ENCODE measurements at regions not wholly inside any gene's neighbourhood (a gene's known extent, or its start where the extent isn't known, plus 50 kb on each side); places are given as distances from the start of the nearest gene placed in this dataset.

GRCh38 chr1:214154596-214155292 lies 126.2 kb upstream of the SMYD2 start:
- no peak for DNase-seq (ENCODE audit: low spot score)
- POLR2A ChIA-PET = interaction anchor here (1.4 kb wide), 1 partner anchor 8 kb away, joined by 3 read pairs; no protein-coding TSS in a partner anchor

GRCh38 chr1:214155987-214156625 lies 124.9 kb upstream of the SMYD2 start:
- Histone ChIP-seq H3K27ac (ENCODE audit: low read depth, low read length, poor library complexity, severe bottlenecking) (no peak overlapping the region), H3K4me3 (ENCODE audit: low read depth, low read length, poor library complexity, severe bottlenecking) (no peak overlapping the region), H3K9me3 (ENCODE audit: low read length) (no peaks in the 10 kb centered on the region), H4K20me1 (ENCODE audit: insufficient read depth, low read length) (no peaks in the 10 kb centered on the region), H3K79me2 (ENCODE audit: insufficient read depth, low read depth, low read length) (no peaks in the 10 kb centered on the region), H2AFZ (ENCODE audit: low read length) (no peak overlapping the region), H3K36me3 (ENCODE audit: insufficient read depth, low read length) (no peaks in the 10 kb centered on the region), H3K4me2 (ENCODE audit: low read length) (no peak overlapping the region), H3K9me2 (ENCODE audit: insufficient read depth, low read length) (no peaks in the 10 kb centered on the region), H3K4me1 (ENCODE audit: insufficient read depth, low read length, poor library complexity, severe bottlenecking) (no peaks in the 10 kb centered on the region)
- no peak for TF ChIP-seq EZH2phosphoT487 (IDR thresholded peaks at IDR 0.05; ENCODE audit: borderline replicate concordance, low read depth, low read length)
- no peak for TF ChIP-seq CTCF (conservative IDR thresholded peaks at IDR 0.05; ENCODE audit: low read length)
- DNase-seq (ENCODE audit: low spot score) = no peak
- ChIA-PET POLR2A (interaction anchor here (0.8 to 1.4 kb wide), 4 partner anchors 9 to 36 kb away, joined by 3 to 4 read pairs (median 3); no protein-coding TSS in a partner anchor), CTCF (ENCODE audit: unreplicated experiment) (no interaction called here)
- BruUV-seq (replicated peaks) = no TSS peak
- intact Hi-C loops (cut with micrococcal nuclease; ENCODE audit: unreplicated experiment) = no loop called here

More at GRCh38 chr1:214154596-214155292, 126.2 kb upstream of the SMYD2 start:
- intact Hi-C loops (cut with micrococcal nuclease; ENCODE audit: unreplicated experiment) = no loop called here
- no peak overlapping the region for H3K4me3 ChIP-seq (ENCODE audit: low read depth, low read length, poor library complexity, severe bottlenecking)
- H2AFZ ChIP-seq (ENCODE audit: low read length) = no peak overlapping the region
- CTCF ChIA-PET (ENCODE audit: unreplicated experiment) = no interaction called here
- TF ChIP-seq EZH2phosphoT487 (IDR thresholded peaks at IDR 0.05; ENCODE audit: borderline replicate concordance, low read depth, low read length) = no peak
- no peak for TF ChIP-seq CTCF (conservative IDR thresholded peaks at IDR 0.05; ENCODE audit: low read length)
- no peaks in the 10 kb centered on the region for H3K36me3 ChIP-seq (ENCODE audit: insufficient read depth, low read length)
- no peaks in the 10 kb centered on the region for H3K79me2 ChIP-seq (ENCODE audit: insufficient read depth, low read depth, low read length)
- no peaks in the 10 kb centered on the region for H3K4me1 ChIP-seq (ENCODE audit: insufficient read depth, low read length, poor library complexity, severe bottlenecking)
- no peak overlapping the region for H3K4me2 ChIP-seq (ENCODE audit: low read length)
- H3K27ac ChIP-seq (ENCODE audit: low read depth, low read length, poor library complexity, severe bottlenecking) = no peak overlapping the region
- H4K20me1 ChIP-seq (ENCODE audit: insufficient read depth, low read length) = no peaks in the 10 kb centered on the region
- no TSS peak for BruUV-seq (replicated peaks)
- H3K9me3 ChIP-seq (ENCODE audit: low read length) = no peaks in the 10 kb centered on the region
- H3K9me2 ChIP-seq (ENCODE audit: insufficient read depth, low read length) = no peaks in the 10 kb centered on the region

GRCh38 chr1:214164173-214164572 lies 116.8 kb upstream of the SMYD2 start:
- Histone ChIP-seq H2AFZ (ENCODE audit: low read length) (no peak overlapping the region), H3K9me2 (ENCODE audit: insufficient read depth, low read length) (no peaks in the 10 kb centered on the region), H3K9me3 (ENCODE audit: low read length) (no peaks in the 10 kb centered on the region), H3K36me3 (ENCODE audit: insufficient read depth, low read length) (no peaks in the 10 kb centered on the region), H3K4me3 (ENCODE audit: low read depth, low read length, poor library complexity, severe bottlenecking) (no peak overlapping the region), H4K20me1 (ENCODE audit: insufficient read depth, low read length) (no peaks in the 10 kb centered on the region), H3K4me1 (ENCODE audit: insufficient read depth, low read length, poor library complexity, severe bottlenecking) (no peaks in the 10 kb centered on the region), H3K4me2 (ENCODE audit: low read length) (no peak overlapping the region), H3K79me2 (ENCODE audit: insufficient read depth, low read depth, low read length) (no peaks in the 10 kb centered on the region), H3K27ac (ENCODE audit: low read depth, low read length, poor library complexity, severe bottlenecking) (no peak overlapping the region)
- BruUV-seq (replicated peaks) = no TSS peak
- DNase-seq (ENCODE audit: low spot score) = no peak
- intact Hi-C loops (cut with micrococcal nuclease; ENCODE audit: unreplicated experiment) = no loop called here
- TF ChIP-seq CTCF (conservative IDR thresholded peaks at IDR 0.05; ENCODE audit: low read length) (no peak), EZH2phosphoT487 (IDR thresholded peaks at IDR 0.05; ENCODE audit: borderline replicate concordance, low read depth, low read length) (no peak)
- CTCF ChIA-PET (ENCODE audit: unreplicated experiment) = no interaction called here
- POLR2A ChIA-PET = interaction anchor here (0.6 to 1.0 kb wide), 2 partner anchors 11 kb away, joined by 4 read pairs; no protein-coding TSS in a partner anchor

Data from OCI-LY7 (cell line).